DOHH2 (cell line): ENCODE measurements at regions not wholly inside any gene's neighbourhood (a gene's known extent, or its start where the extent isn't known, plus 50 kb on each side); places are given as distances from the start of the nearest gene placed in this dataset.

Experiments used
- CTCF ChIP-seq: fragments of 200-600 bp; sonication (generic); IDR thresholded peaks from one replicate; pipeline ENCODE4 v1.5.1; 2014; ENCODE audit warnings: antibody characterized with exemption, mild to moderate bottlenecking, low read depth, low read length; ENCODE audit not compliant: poor library complexity, severe bottlenecking
- EZH2phosphoT487 ChIP-seq: fragments of 200-600 bp; sonication (generic); IDR thresholded peaks from 2 replicates; pipeline ENCODE4 v1.6.1; 2017; ENCODE audit warnings: borderline replicate concordance, mild to moderate bottlenecking, antibody characterized with exemption, low read length, moderate library complexity, mixed read lengths

- no peak for TF ChIP-seq EZH2phosphoT487
- TF ChIP-seq CTCF, result no peak
These were observed 292.3 kb downstream of the ZNF621 start for GRCh38 chr3:40817017-40817416.
